GM13977 (cell line): ENCODE measurements at regions not wholly inside any gene's neighbourhood (a gene's known extent, or its start where the extent isn't known, plus 50 kb on each side); places are given as distances from the start of the nearest gene placed in this dataset.

Experiments
- DNase-seq: peaks from one replicate; pipeline ENCODE4 v3.0.0; 2012; ENCODE audit warnings: low spot score
- CTCF ChIP-seq: IDR thresholded peaks from 2 replicates; pipeline ENCODE4 v1.5.1; 2012; ENCODE audit warnings: mild to moderate bottlenecking, control low read depth; ENCODE audit not compliant: insufficient read depth; ENCODE audit errors: extremely low read depth, missing control alignments
- in situ Hi-C: fragments of 300-500 bp; cut with MboI; formaldehyde crosslinking; loops from one replicate; pipeline ENCODE4 v1.12.0; 2022; ENCODE audit warnings: low sequenced_read_pairs, low pct_unique_long_range_greater_than_20kb, mixed read lengths, inconsistent platforms; ENCODE audit not compliant: unreplicated experiment

- DNase-seq, result no peak
- in situ Hi-C loops, result no loop called here
Observed at GRCh38 chr2:58891828-58892377, 650.8 kb upstream of the FANCL start.

DNA sequence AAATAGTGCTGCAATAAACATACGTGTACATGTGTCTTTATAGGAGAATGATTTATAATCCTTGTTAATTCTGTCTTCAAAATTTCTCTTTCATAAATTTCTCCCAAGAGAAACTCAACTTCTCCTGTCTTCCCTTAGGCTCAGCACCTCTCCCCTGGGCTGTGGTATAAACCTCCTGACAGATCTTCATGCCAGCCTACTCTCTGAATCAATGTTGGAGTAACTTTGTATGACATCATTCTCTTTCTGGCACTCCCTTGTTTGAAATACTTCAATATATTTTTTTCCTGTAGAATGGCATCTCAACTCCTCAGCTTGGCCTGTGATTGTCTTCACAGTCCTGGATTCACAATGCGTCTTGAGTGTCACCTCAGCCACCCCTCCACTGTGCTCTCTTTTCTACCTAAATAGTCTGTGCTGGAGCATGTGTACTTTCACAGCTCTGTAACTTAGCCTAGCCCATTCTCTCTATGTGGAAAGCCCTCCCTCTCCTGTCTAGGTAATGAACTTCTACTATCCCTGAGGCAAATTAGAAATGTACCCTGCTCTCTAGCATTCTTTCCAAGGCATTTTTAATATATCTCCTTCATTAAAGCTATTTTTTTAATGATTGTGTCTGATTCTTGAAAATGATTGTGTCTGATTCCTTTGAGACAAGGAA is 649.9 kb upstream of the FANCL start:
- no peak for DNase-seq
- in situ Hi-C loops, result no loop called here
- TF ChIP-seq CTCF, result no peak

More at GRCh38 chr2:58891828-58892377, 650.8 kb upstream of the FANCL start:
- no peak for TF ChIP-seq CTCF

- in situ Hi-C loops, result no loop called here
- DNase-seq, result no peak
- TF ChIP-seq CTCF, result no peak
Observed at GRCh38 chr2:58886009-58886408, 644.9 kb upstream of the FANCL start.

- in situ Hi-C loops, result no loop called here
Observed at GRCh38 chr2:58879834-58880233, 638.7 kb upstream of the FANCL start.

DNA sequence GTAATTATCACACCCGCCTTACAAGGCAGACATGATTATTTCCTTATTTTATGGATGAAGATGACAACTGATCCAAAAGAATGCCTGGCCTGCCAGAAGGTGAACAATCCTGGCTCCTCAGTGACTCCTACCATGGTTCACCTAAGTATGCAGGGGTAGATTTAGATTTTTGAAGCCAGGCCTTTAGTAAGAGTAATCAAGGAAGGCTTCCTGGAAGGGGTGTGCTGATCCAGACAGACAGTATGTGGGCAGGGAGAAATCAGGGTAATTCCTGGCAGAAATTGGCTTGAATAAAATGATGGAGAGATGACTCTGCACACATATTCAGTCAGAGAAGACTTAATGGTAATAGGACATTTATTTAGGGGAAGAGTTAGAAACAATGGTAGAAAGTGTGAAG is 637.7 kb upstream of the FANCL start:
- TF ChIP-seq CTCF, result no peak
- in situ Hi-C loops, result no loop called here
- no peak for DNase-seq

More at GRCh38 chr2:58879834-58880233, 638.7 kb upstream of the FANCL start:
- TF ChIP-seq CTCF, result no peak
- no peak for DNase-seq

DNA sequence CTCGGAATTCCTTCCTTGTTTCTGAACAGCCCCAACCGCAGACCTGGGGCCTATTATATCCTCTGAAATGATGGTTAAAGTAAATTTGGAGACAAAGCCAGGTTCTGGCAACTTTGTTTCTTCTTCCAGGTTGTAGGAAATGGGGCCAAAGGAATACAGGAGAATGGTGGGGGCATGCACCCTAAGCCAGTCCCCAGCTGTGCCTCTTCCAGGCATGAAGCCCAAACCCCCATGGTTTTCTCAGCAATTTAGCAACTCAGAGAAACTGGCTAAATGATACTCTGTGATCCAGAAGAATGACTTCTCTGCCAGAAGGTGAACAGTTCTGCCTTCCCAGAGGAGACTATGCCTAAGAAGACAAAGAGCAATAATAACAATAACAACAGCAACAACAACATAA is 635.0 kb upstream of the FANCL start:
- in situ Hi-C loops, result no loop called here

More for the DNA sequence above, 635.0 kb upstream of the FANCL start:
- no peak for TF ChIP-seq CTCF
- no peak for DNase-seq
